HPDE6-E6E7 (cell line): ENCODE measurements at regions not wholly inside any gene's neighbourhood (a gene's known extent, or its start where the extent isn't known, plus 50 kb on each side); places are given as distances from the start of the nearest gene placed in this dataset.

Experiments
- DNase-seq: peaks from one replicate; pipeline ENCODE4 v3.0.0; 2011; ENCODE audit warnings: missing footprints; ENCODE audit errors: extremely low spot score

GRCh38 chr6:156519940-156520339 lies 257.2 kb upstream of the ARID1B start:
- DNase-seq, result no peak

DNA sequence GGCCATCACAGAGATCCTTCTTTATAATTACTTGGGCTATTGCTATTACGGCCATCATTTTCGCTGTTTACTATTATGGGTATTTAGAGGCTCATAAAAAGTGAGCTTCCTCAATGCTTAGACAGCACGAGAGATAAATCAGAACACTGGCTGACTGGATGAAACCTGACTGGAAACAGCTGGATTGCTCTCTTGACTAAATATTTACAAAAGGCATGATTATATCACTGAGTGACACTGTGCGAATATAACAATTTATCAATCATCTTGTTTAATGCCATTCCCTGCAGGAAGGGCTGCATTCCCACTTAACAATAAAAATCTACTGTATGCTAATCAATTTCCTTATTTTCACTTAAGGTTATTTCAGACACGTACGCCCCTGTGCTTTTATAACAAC lies 260.1 kb upstream of the ARID1B start:
- no peak for DNase-seq

GRCh38 chr6:156515242-156515641 lies 261.9 kb upstream of the ARID1B start:
- no peak for DNase-seq

DNA sequence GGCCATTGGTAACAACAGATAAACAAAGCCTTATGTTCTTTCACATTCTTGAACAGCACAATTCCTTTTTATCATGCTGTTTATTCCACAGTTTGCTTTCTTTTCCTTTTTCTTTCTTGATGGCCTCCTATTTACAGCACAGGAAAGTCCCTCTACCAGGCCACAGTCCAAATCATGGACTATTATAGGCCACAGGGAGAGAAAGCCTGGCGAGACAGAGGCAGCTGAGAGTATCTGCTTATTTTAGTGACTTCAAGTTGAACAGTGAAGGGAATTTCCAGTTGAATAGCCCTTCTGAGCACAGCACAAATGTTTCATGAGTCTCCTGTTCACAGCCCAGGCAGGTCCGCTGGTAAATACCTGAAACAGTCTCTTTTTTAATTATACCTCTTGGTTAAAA lies 263.7 kb upstream of the ARID1B start:
- DNase-seq, result no peak

- DNase-seq, result no peak
Observed at GRCh38 chr6:156511570-156511969, 265.6 kb upstream of the ARID1B start.

DNA sequence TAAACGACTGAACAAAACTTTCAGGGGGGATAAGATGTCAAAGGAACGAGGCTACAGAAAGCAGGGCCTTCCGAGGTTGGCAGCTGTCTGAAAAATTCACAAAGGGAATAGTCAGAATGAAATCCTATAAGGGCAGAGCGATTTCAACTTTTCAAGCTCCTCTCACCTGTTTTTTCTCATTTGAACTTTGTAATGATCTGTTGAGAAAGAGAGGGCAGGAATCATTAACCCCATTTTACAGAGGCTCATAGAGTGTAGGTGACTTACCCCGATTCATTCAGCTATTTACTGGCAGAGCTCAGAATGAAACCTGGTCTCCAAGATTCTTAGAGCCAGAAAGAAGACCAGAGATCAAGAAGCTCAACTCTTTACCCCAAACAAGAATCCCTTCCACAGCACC lies 266.1 kb upstream of the ARID1B start:
- no peak for DNase-seq

DNA sequence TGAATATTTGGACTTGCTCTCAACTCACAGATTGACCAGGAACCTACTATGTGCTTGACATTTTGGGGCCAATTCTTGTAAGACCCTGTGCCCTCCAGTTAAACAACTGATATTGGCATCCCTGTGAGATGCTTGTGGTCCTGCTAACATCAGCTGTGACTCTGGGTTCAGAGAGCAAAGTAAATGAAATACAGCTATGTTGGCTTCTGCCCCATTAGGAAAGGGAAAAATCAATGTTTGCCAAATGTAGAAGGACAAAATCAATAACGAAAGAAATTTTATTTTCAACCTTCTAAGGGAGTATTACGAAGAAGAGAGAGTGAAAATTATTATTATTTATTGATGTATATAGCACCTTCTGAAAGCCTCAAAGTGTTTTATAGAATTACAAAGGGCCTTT lies 266.9 kb upstream of the ARID1B start:
- DNase-seq, result no peak

DNA sequence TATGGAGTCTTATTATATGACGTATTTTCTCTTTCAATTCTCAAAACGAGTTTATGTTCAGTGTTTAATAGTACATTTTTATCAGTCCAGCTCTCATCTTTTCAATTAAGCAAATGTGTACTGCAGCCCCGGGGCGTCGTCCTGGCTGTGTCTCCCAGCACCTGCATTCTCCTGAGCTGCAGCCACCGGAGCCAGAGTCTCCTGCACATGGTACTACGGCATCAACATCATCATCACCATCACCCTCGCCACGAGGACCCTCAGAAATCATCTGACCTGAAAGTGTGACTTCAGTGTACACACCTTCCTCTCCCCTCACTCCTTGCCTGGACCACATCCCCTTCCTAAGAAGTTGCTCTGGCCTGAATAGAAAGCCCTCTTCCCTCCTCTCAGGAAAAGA lies 267.7 kb upstream of the ARID1B start:
- no peak for DNase-seq

- no peak for DNase-seq
Observed at GRCh38 chr6:156508923-156509322, 268.3 kb upstream of the ARID1B start.

- no peak for DNase-seq
Observed at GRCh38 chr6:156508126-156508525, 269.1 kb upstream of the ARID1B start.

- DNase-seq, result no peak
Observed at GRCh38 chr6:156507656-156508055, 269.5 kb upstream of the ARID1B start.

DNA sequence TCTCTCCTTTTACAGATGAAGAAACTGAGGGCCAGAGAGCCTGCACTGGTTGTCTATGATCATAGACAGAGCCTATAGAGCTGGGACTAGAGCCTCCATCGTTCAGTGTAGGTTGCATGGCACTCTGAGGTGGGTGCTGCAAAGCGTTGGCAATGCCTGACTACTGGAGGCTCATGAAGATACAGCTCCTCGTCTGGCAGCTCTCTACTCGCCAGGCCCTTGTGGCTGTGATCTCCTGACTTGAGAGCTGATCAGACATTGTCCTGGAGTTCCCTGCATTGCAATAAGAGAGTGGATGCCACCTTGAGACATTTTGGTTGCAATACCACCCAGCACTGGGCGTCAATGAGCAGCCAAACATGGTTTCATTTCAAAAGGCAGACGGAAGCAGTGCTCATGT lies 270.1 kb upstream of the ARID1B start:
- no peak for DNase-seq

DNA sequence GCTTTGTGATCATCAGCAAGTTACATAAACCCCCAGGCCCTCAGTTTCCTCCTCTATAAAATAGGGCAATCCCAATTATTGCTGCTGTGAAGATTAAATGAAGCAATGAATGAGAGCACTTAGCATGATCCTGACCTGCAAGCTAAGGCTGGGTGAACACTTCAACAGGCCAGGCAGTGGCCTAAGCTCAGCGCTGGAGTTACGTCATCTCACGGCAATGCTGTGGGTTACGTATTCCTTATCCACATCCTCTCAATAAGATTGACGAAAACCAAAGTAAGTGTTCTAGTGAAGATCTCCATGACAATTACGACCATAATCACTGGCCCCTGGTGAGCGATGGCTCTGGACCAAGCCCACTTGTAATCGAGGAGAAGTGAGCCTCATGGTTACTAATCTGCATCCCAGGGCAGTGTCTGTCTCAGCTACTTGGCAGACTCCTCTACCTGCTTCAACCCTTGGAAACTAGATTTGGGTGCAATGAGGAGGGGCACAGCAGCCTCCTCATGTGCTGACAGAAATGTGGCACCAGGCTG lies 274.1 kb upstream of the ARID1B start:
- DNase-seq, result no peak

DNA sequence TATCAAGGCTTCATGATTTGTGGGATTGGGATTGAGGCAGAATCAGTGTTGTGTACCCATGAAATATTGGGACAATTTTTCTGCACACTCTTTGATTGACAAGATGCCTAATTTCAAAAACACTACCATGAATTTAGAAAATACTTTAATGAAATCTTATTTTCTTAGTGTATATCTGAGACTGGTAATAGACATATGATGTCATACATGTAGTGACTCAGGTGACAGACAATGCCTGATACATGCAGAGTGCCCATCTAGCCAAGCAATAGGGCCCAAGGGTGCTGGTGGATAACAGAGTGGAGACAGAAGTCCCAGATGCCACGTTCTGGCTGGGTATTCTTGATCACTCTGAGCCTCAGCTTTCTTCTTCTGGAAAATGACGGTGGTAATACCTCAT lies 279.6 kb upstream of the ARID1B start:
- DNase-seq, result no peak

- no peak for DNase-seq
Observed at GRCh38 chr6:156487877-156488276, 289.3 kb upstream of the ARID1B start.

DNA sequence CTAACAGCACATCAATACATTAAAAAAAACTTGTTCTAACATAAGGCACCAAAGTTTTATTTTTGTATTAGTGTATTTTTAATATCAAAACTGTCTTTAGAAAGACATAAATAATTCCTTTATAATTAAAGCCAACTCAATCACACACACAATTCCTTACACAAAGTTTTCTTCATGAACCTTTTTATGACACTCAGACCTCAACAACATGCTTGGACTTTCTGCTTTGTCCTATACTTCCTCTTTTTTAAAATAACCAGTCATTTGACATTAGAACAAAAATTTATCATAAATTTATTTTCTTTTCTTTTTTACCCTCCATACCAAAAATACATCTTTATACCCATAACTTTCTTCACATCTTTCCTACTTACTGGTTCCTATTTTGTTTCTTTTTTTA lies 292.0 kb upstream of the ARID1B start:
- DNase-seq, result no peak

DNA sequence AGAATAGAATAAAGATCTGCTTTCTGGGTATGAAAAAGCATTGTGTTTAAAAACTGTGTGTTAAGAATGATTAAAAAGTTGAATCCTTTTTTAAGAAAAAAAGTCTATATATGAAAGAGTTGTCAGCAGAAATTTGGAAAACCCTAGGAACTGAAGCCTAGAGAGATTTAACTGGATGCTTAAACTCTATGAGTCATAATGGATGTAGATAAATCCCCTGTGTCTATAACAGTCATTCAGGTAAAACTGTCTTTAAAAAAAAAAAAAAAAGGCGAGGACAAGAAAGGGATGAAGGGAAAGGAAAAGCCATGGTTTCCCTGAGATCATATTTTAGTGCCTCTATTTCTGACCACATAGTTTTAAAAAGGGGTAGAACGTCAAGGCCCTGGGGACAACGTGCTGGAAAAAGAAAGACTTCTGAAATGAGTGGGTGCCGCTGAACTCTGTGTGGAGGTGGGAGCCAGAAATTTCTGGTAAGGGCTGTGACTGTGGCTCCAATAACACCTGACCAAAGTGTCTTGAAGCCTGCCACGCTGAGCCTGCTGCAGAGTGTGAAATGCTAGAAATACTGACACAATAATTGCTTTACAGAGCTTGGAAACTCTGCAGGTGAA lies 302.6 kb upstream of the ARID1B start:
- no peak for DNase-seq

DNA sequence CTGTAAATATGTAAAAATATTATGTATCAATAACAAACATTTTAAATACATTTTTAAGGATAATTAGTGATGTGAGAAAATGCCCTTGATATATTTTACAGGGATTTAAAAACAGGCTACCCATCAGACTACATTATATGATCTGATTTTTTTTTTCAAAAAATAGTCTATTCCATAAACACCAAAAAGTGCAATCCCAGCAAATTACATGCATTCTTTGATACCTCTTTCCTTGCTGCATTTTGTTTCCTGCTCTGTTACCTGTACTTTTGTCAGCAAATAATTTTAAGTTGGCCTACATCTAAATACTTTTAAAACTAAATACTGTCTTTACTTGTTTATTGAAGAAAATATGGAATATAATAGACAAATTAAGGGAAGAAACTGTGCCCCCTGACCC lies 306.2 kb upstream of the ARID1B start:
- no peak for DNase-seq

- no peak for DNase-seq
Observed at GRCh38 chr6:156464100-156464878, 312.9 kb upstream of the ARID1B start.

- DNase-seq, result no peak
Observed at GRCh38 chr6:156461647-156462046, 315.5 kb upstream of the ARID1B start.

DNA sequence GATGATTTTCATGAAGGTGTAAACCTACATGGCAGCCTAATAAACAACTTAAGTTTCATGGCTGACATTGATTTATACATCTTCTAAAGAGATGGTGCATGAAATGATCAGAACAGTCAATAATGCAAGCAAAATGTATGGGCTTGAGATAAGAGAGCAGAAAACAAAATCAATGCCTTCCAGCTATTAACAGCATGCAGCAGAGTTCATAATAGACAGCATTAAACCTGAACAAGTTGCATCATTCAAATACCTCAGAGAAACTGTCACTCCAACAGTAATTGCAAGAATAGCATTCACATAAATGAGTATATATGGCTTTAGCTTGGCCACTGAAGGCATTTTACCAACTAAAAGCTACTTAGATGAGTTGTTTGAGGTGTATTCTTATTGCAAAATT lies 319.6 kb upstream of the ARID1B start:
- DNase-seq, result no peak

DNA sequence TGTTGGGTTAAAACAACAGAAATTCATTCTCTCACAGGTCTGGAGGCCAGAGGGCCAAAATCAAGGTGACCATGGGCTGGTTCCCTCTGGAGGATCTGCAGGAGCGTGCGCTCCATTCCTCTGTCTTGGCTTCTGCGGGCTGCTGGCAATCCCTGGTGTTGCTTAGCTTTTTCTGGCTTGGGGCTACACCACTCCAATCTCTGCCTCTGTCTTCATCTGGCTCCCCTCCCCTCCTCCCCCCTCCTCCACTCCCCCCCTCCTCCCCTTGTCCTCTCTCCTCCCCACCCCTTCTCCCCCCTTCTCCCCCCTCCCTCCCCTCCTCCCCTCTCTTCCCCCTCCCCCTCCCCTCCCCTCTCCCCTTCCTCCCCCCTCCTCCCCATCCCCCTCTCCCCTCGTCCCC lies 321.3 kb upstream of the ARID1B start:
- no peak for DNase-seq

GRCh38 chr6:156454867-156455266 lies 322.3 kb upstream of the ARID1B start:
- no peak for DNase-seq
